ENCODE measurements at regions not wholly inside any gene's neighbourhood (a gene's known extent, or its start where the extent isn't known, plus 50 kb on each side); places are given as distances from the start of the nearest gene placed in this dataset.

DNA sequence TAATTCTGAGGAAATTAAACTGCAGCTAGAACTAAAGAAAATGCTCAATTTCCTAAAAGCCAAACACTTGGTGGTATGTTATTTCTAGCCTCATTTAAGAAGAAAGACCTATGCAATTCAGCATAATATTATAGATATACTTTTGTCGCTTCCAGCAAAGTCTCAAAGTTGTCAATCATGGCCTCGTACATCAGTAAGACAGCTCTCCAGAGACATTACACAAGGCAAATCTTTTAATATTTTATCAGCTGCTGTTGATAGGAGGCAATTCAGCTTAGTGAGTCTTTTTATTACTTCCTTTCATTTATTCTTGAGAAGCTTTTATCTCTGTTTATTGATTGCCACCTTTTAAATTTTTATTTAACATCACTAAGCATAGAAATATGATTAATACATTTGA lies 294.3 kb downstream of the FSIP2 start:
- TF ChIP-seq MYC (IDR thresholded peaks at IDR 0.05; ENCODE audit: low read depth, low read length) (no peak), EZH2 (IDR thresholded peaks at IDR 0.05; ENCODE audit: borderline replicate concordance, low read depth, low read length, severe bottlenecking) (no peak), CTCF (IDR thresholded peaks at IDR 0.05; ENCODE audit: extremely low read depth in 1 of 2, insufficient read depth in 1 of 2, low read depth in 1 of 2, low read length in 2 of 2) (no peak), JUN (IDR thresholded peaks at IDR 0.05; ENCODE audit: borderline replicate concordance, insufficient read depth, insufficient read length, low read depth) (no peak), POLR2A (IDR thresholded peaks at IDR 0.05; ENCODE audit: low read depth, low read length) (no peak), POLR2AphosphoS5 (IDR thresholded peaks at IDR 0.05; ENCODE audit: insufficient read depth, low read depth, low read length) (no peak), MAX (IDR thresholded peaks at IDR 0.05; ENCODE audit: insufficient read depth, insufficient read length) (no peak), GATA2 (IDR thresholded peaks at IDR 0.05; ENCODE audit: insufficient read depth, insufficient read length, low read depth, low read length) (no peak)

Measured in endothelial cell of umbilical vein (primary cell).